ENCODE measurements at regions not wholly inside any gene's neighbourhood (a gene's known extent, or its start where the extent isn't known, plus 50 kb on each side); places are given as distances from the start of the nearest gene placed in this dataset.

- DNase-seq = no peak
These were observed 1888.7 kb upstream of the PIK3C3 start for GRCh38 chr18:40066368-40066767.

- no peak for DNase-seq
These were observed 1891.5 kb upstream of the PIK3C3 start for GRCh38 chr18:40063488-40063887.

GRCh38 chr18:40061086-40061485, 1893.9 kb upstream of the PIK3C3 start:
- DNase-seq = no peak

GRCh38 chr18:40060562-40060961, 1894.5 kb upstream of the PIK3C3 start:
- no peak for DNase-seq

- DNase-seq = no peak
These were observed 1896.0 kb upstream of the PIK3C3 start for GRCh38 chr18:40058811-40059570.

- no peak for DNase-seq
These were observed 1898.8 kb upstream of the PIK3C3 start for GRCh38 chr18:40056079-40056692.

- DNase-seq = no peak
These were observed 1899.8 kb upstream of the PIK3C3 start for GRCh38 chr18:40055262-40055661.

GRCh38 chr18:40049716-40050115, 1905.3 kb upstream of the PIK3C3 start:
- no peak for DNase-seq

GRCh38 chr18:40048886-40049650, 1906.0 kb upstream of the PIK3C3 start:
- DNase-seq = no peak

- no peak for DNase-seq
These were observed 1906.8 kb upstream of the PIK3C3 start for GRCh38 chr18:40048253-40048652.

- DNase-seq = no peak
These were observed 1908.4 kb upstream of the PIK3C3 start for GRCh38 chr18:40046596-40046995.

- DNase-seq = no peak
These were observed 1913.1 kb upstream of the PIK3C3 start for GRCh38 chr18:40041951-40042350.

GRCh38 chr18:40040574-40040973, 1914.5 kb upstream of the PIK3C3 start:
- DNase-seq = no peak

- DNase-seq = no peak
These were observed 1917.7 kb upstream of the PIK3C3 start for GRCh38 chr18:40037356-40037755.

GRCh38 chr18:40036861-40037260, 1918.2 kb upstream of the PIK3C3 start:
- DNase-seq = no peak

GRCh38 chr18:40035966-40036365, 1919.1 kb upstream of the PIK3C3 start:
- no peak for DNase-seq

GRCh38 chr18:40032076-40032475, 1923.0 kb upstream of the PIK3C3 start:
- no peak for DNase-seq

GRCh38 chr18:40031435-40031834, 1923.6 kb upstream of the PIK3C3 start:
- no peak for DNase-seq

GRCh38 chr18:40019797-40020392, 1935.1 kb upstream of the PIK3C3 start:
- DNase-seq = no peak

GRCh38 chr18:40018266-40018665, 1936.8 kb upstream of the PIK3C3 start:
- no peak for DNase-seq

GRCh38 chr18:40017021-40017420, 1938.0 kb upstream of the PIK3C3 start:
- no peak for DNase-seq

GRCh38 chr18:40016405-40016804, 1938.6 kb upstream of the PIK3C3 start:
- DNase-seq = no peak

GRCh38 chr18:40013001-40013609, 1941.9 kb upstream of the PIK3C3 start:
- DNase-seq = no peak

All from femur (tissue), 1 donor.